B cell (primary cell): ENCODE measurements at regions not wholly inside any gene's neighbourhood (a gene's known extent, or its start where the extent isn't known, plus 50 kb on each side); places are given as distances from the start of the nearest gene placed in this dataset.

Experiments
- ATAC-seq: fragments of 200-7000 bp; cut with Tn5 transposase; one replicate; pipeline ENCODE4 v1.10.0; 2021; ENCODE audit warnings: low read depth, mild to moderate bottlenecking, moderate number of reproducible peaks, moderate library complexity
- CTCF ChIA-PET: fragments of 350-600 bp; sonication (Branson Sonifier 250); formaldehyde crosslinking; loops from one replicate; lab custom pipeline; 2021; ENCODE audit warnings: antibody characterized with exemption, inconsistent platforms; lab: Charles Lee
- POLR2A ChIA-PET: fragments of 350-600 bp; sonication (Branson Sonifier 250); formaldehyde crosslinking; loops from one replicate; lab custom pipeline; 2021; ENCODE audit warnings: antibody characterized with exemption; lab: Charles Lee
- DNase-seq: peaks from one replicate; pipeline ENCODE4 v3.0.0; 2013
- H2AFZ ChIP-seq: 2 replicates; pipeline ENCODE4 v1.6.1; 2012; ENCODE audit warnings: mild to moderate bottlenecking, low read depth, low read length; ENCODE audit not compliant: insufficient read depth, poor library complexity, severe bottlenecking
- H3K27ac ChIP-seq, 2 donors: 1 replicate in 1 of 2; 2 replicates in 1 of 2; pipeline ENCODE4 v1.5.1; 2012 to 2013; ENCODE audit warnings: low read length in 2 of 2, mild to moderate bottlenecking in 2 of 2, moderate library complexity in 1 of 2
- H3K27me3 ChIP-seq, 4 experiments: fragments of 200-600 bp in 1 of 4; sonication (generic) in 1 of 4; replicated peaks in 1 of 4; 1 replicate in 2 of 4; 2 replicates in 2 of 4; pipeline versions ENCODE4 v1.6.1 to v1.7.0; 2013 to 2016; ENCODE audit warnings: low read length in 3 of 4, mild to moderate bottlenecking in 2 of 4, mixed read lengths in 1 of 4, moderate library complexity in 1 of 4; ENCODE audit not compliant: insufficient read depth in 4 of 4, control insufficient read depth in 3 of 4; ENCODE audit errors: control extremely low read depth in 1 of 4
- H3K36me3 ChIP-seq, 2 experiments: replicated peaks in 1 of 2; 1 replicate in 1 of 2; 2 replicates in 1 of 2; pipeline versions ENCODE4 v1.6.1 to v1.7.1; 2013; ENCODE audit warnings: low read length in 1 of 2; ENCODE audit not compliant: insufficient read depth in 2 of 2, control insufficient read depth in 1 of 2; ENCODE audit errors: control extremely low read depth in 1 of 2, extremely low read depth in 1 of 2
- H3K4me1 ChIP-seq, 2 donors: fragments of 200-600 bp in 1 of 2; sonication (generic) in 1 of 2; 1 replicate in 1 of 2; 2 replicates in 1 of 2; pipeline versions ENCODE4 v1.5.1 to v1.6.1; 2013 to 2017; ENCODE audit warnings: low read length in 2 of 2; ENCODE audit not compliant: control insufficient read depth in 2 of 2, insufficient read depth in 2 of 2
- H3K4me2 ChIP-seq: replicated peaks from 2 replicates; pipeline ENCODE3; 2012; ENCODE audit warnings: mild to moderate bottlenecking, low read depth, low read length; ENCODE audit not compliant: poor library complexity, severe bottlenecking
- H3K4me3 ChIP-seq, 5 experiments: fragments of 200-600 bp in 1 of 5; sonication (generic) in 1 of 5; 1 replicate in 3 of 5; 2 replicates in 2 of 5; pipeline versions ENCODE4 v1.5.1 to v1.7.0; 2011 to 2016; ENCODE audit warnings: low read length in 4 of 5, mild to moderate bottlenecking in 4 of 5, low read depth in 2 of 5, control low read depth in 1 of 5, moderate library complexity in 1 of 5; ENCODE audit not compliant: insufficient read depth in 1 of 5; ENCODE audit errors: control extremely low read depth in 1 of 5, extremely low read depth in 1 of 5
- H3K79me2 ChIP-seq: fragments of 200-600 bp; sonication (generic); one replicate; pipeline ENCODE4 v1.6.0; 2016; ENCODE audit warnings: low read length; ENCODE audit not compliant: control insufficient read depth, insufficient read depth
- H3K9ac ChIP-seq: fragments of 200-600 bp; sonication (generic); 2 replicates; pipeline ENCODE4 v1.6.1; 2017; ENCODE audit warnings: mild to moderate bottlenecking, low read length, moderate library complexity
- H3K9me3 ChIP-seq, 3 donors: one replicate each; pipeline versions ENCODE4 v1.6.1 to v1.7.1; 2013; ENCODE audit warnings: low read length in 2 of 3; ENCODE audit not compliant: control insufficient read depth in 2 of 3, insufficient read depth in 1 of 3; ENCODE audit errors: control extremely low read depth in 1 of 3
- H4K20me1 ChIP-seq: 2 replicates; pipeline ENCODE4 v1.6.0; 2012; ENCODE audit warnings: mild to moderate bottlenecking, low read length; ENCODE audit not compliant: insufficient read depth, control insufficient read depth, poor library complexity, severe bottlenecking
- H3K27ac Mint-ChIP-seq: one replicate; pipeline ENCODE4 v1.8.0; 2021; ENCODE audit warnings: mixed read lengths
- H3K27me3 Mint-ChIP-seq: one replicate; pipeline ENCODE4 v1.8.0; 2021; ENCODE audit warnings: mixed read lengths
- H3K4me1 Mint-ChIP-seq: one replicate; pipeline ENCODE4 v1.8.0; 2021; ENCODE audit warnings: mixed read lengths
- H3K4me3 Mint-ChIP-seq: one replicate; pipeline ENCODE4 v1.8.0; 2021; ENCODE audit warnings: mixed read lengths
- H3K9me3 Mint-ChIP-seq: one replicate; pipeline ENCODE4 v1.8.0; 2022; ENCODE audit warnings: mixed read lengths; ENCODE audit not compliant: insufficient read depth
- EZH2 ChIP-seq: IDR thresholded peaks from 2 replicates; pipeline ENCODE4 v1.6.1; 2012; ENCODE audit warnings: borderline replicate concordance, low read depth, mild to moderate bottlenecking, moderate library complexity, low read length; ENCODE audit not compliant: insufficient read depth, poor library complexity, severe bottlenecking
- WGBS: methylation state at CpG from one replicate; pipeline ENCODE4 v1.1.5; 2013; ENCODE audit warnings: missing lambda C conversion rate; ENCODE audit not compliant: insufficient coverage; 5-methylcytosine and 5-hydroxymethylcytosine counted together
- intact Hi-C: fragments of 100-400 bp; cut with micrococcal nuclease; formaldehyde crosslinking; loops from one replicate; pipeline ENCODE4 v1.10.0; 2022
- TF ChIP-seq, protein P1 (sequence below): fragments of 200-600 bp; IDR thresholded peaks from one replicate; pipeline ENCODE4 v1.8.0; 2022; ENCODE audit warnings: antibody characterized with exemption, mild to moderate bottlenecking

DNA sequence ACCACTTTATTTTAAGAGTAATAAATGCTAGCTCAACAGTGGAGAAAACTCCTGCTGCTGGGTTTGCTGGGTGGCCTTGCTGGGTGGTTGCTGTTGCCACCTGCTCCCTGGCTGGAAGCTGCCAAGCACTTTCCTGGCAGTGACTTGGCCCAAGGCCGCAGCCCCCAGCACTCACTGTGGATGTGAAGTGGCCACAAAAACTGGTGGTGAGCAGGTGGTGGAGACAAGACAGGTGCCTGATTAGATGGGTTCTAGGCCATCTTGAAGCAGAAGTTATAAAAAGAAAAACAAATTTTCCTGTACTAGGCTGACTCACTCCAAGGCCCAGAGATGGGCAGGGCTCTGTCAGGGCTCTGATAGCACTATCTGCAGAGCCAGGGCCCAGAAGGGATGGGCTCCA is 224.7 kb upstream of the NLRP1 start:
- Histone ChIP-seq H3K27ac (no peak overlapping the region), H3K27me3 (peaks cover 0 to 3% (median under 1%) of the 10 kb centered on the region in 4 experiments), H3K4me1 (no peaks in the 10 kb centered on the region), H3K79me2 (no peaks in the 10 kb centered on the region), H3K4me2 (no peak overlapping the region), H4K20me1 (no peaks in the 10 kb centered on the region), H3K9ac (no peak overlapping the region), H3K9me3 (peaks cover 3 to 40% (median 23%) of the 10 kb centered on the region in 3 donors), H3K4me3 (no peak overlapping the region), H2AFZ (no peak overlapping the region), H3K36me3 (no peaks in the 10 kb centered on the region)
- WGBS = 83% methylated on average over 1 of the region's 1 CpG
- DNase-seq (no peak), ATAC-seq (no peak)
- no peak for TF ChIP-seq EZH2
- TF ChIP-seq, protein P1, sequence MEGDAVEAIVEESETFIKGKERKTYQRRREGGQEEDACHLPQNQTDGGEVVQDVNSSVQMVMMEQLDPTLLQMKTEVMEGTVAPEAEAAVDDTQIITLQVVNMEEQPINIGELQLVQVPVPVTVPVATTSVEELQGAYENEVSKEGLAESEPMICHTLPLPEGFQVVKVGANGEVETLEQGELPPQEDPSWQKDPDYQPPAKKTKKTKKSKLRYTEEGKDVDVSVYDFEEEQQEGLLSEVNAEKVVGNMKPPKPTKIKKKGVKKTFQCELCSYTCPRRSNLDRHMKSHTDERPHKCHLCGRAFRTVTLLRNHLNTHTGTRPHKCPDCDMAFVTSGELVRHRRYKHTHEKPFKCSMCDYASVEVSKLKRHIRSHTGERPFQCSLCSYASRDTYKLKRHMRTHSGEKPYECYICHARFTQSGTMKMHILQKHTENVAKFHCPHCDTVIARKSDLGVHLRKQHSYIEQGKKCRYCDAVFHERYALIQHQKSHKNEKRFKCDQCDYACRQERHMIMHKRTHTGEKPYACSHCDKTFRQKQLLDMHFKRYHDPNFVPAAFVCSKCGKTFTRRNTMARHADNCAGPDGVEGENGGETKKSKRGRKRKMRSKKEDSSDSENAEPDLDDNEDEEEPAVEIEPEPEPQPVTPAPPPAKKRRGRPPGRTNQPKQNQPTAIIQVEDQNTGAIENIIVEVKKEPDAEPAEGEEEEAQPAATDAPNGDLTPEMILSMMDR = no peak
- intact Hi-C loops = no loop called here
- Mint-ChIP-seq H3K27me3 (peaks cover 19% of the 10 kb centered on the region), H3K9me3 (peaks cover 14% of the 10 kb centered on the region), H3K4me1 (no peaks in the 10 kb centered on the region), H3K27ac (no peak overlapping the region), H3K4me3 (no peak overlapping the region)
- CTCF ChIA-PET = no interaction called here
- POLR2A ChIA-PET = no interaction called here

DNA sequence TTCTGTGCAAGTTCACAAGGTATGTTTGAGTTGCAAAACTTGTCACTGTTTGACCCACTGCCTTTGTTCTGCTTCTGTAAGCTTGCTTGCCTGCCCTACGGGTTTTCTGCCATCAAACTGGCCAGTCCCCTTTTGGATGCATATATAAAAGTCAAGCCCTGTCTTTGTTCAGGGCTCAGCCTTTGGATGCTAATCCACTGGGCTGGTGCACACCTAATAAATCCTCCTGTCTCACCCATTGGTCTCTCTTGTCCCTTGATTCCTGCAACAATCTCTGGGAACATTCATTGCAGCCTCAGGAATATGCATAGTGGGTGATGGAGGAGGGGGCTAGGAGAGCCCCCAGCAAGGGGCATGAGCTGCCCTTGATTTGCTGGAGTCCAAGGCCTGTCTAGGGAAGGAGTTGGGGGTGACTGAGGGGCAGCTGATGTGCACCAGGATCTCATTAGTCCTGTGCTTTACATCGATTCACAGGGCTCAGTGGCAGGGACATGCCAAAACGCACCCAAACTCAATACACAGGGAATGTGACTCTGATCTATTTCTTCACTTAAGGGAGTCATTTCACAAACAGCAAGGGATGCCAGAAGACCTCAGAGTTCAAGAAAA is 225.4 kb upstream of the NLRP1 start:
- Mint-ChIP-seq H3K4me1 (no peaks in the 10 kb centered on the region), H3K27ac (no peak overlapping the region), H3K4me3 (no peak overlapping the region), H3K27me3 (peaks cover 17% of the 10 kb centered on the region), H3K9me3 (peaks cover 13% of the 10 kb centered on the region)
- WGBS = 83% methylated on average over 3 of the region's 3 CpGs
- Histone ChIP-seq H3K4me2 (no peak overlapping the region), H3K27ac (no peak overlapping the region), H3K4me3 (no peak overlapping the region), H3K27me3 (peaks cover 0 to 3% (median under 1%) of the 10 kb centered on the region in 4 experiments), H2AFZ (no peak overlapping the region), H4K20me1 (no peaks in the 10 kb centered on the region), H3K36me3 (no peaks in the 10 kb centered on the region), H3K9me3 (peaks cover 3 to 37% (median 23%) of the 10 kb centered on the region in 3 donors), H3K9ac (no peak overlapping the region), H3K4me1 (no peaks in the 10 kb centered on the region), H3K79me2 (no peaks in the 10 kb centered on the region)
- ChIA-PET CTCF (no interaction called here), POLR2A (no interaction called here)
- intact Hi-C loops = no loop called here
- TF ChIP-seq, protein P1 = no peak
- no peak for TF ChIP-seq EZH2
- DNase-seq = no peak
- ATAC-seq = no peak
